ENCODE measurements at regions not wholly inside any gene's neighbourhood (a gene's known extent, or its start where the extent isn't known, plus 50 kb on each side); places are given as distances from the start of the nearest gene placed in this dataset.

DNA sequence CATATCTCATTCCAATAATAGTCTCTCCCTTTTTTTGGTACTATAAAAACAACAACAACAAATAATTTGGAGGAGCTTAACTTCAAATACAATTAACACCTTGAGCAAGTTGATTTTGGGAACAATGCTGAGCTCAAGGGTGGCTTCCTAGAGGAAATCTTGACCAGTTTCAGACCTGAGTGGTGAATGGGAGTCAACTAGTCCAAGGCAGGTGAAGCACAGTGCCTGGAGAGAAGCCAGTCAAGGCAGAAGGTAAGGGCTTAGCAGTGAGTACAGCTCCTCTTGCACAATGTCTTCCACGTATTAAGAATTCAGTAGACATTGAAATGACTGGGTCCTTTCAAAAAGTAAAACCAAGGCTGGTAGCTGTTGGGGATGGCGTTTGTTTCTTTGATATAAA lies 444.8 kb downstream of the ATP23 start:
- no peak for DNase-seq

GRCh38 chr12:58387199-58387598 lies 445.8 kb downstream of the ATP23 start:
- H3K9me3 ChIP-seq, result no peaks in the 10 kb centered on the region
- no peak overlapping the region for H3K4me3 ChIP-seq
- intact Hi-C loops (cut with DNase I), result no loop called here
- no peak overlapping the region for H3K27ac ChIP-seq
- TF ChIP-seq CTCF (IDR thresholded peaks at IDR 0.05) (no peak), POLR2A (IDR thresholded peaks at IDR 0.05) (no peak)
- no peaks in the 10 kb centered on the region for H3K36me3 ChIP-seq
- DNase-seq, result no peak
- WGBS, 2 donors, result 61 to 90% methylated on average over 2 of the region's 2 CpGs
- H3K4me1 ChIP-seq, result peaks cover 0 to 8% (median 0%) of the 10 kb centered on the region in 3 donors
- no peaks in the 10 kb centered on the region for H3K27me3 ChIP-seq

More for the DNA sequence above, 444.8 kb downstream of the ATP23 start:
- Histone ChIP-seq H3K4me1 (peaks cover 0 to 8% (median 0%) of the 10 kb centered on the region in 3 donors), H3K36me3 (no peaks in the 10 kb centered on the region), H3K27me3 (no peaks in the 10 kb centered on the region), H3K4me3 (no peak overlapping the region), H3K27ac (no peak overlapping the region), H3K9me3 (no peaks in the 10 kb centered on the region)
- intact Hi-C loops (cut with DNase I), result no loop called here
- 32 to 51% methylated on average over 2 of the region's 2 CpGs for WGBS, 2 donors
- no peak for TF ChIP-seq POLR2A (IDR thresholded peaks at IDR 0.05)
- no peak for TF ChIP-seq CTCF (IDR thresholded peaks at IDR 0.05)

GRCh38 chr12:58388261-58388660 lies 446.9 kb downstream of the ATP23 start:
- TF ChIP-seq POLR2A (IDR thresholded peaks at IDR 0.05), result no peak
- TF ChIP-seq CTCF (IDR thresholded peaks at IDR 0.05), result no peak
- H3K9me3 ChIP-seq, result no peaks in the 10 kb centered on the region
- WGBS, 2 donors, result 64 to 76% methylated on average over 2 of the region's 2 CpGs
- no peaks in the 10 kb centered on the region for H3K36me3 ChIP-seq
- no peak for DNase-seq
- intact Hi-C loops (cut with DNase I), result no loop called here
- no peak overlapping the region for H3K27ac ChIP-seq
- H3K27me3 ChIP-seq, result no peaks in the 10 kb centered on the region
- H3K4me3 ChIP-seq, result no peak overlapping the region
- peaks cover 0 to 8% (median 0%) of the 10 kb centered on the region in 3 donors for H3K4me1 ChIP-seq

- H3K4me3 ChIP-seq, result no peak overlapping the region
- TF ChIP-seq POLR2A (IDR thresholded peaks at IDR 0.05) (no peak), CTCF (IDR thresholded peaks at IDR 0.05) (no peak)
- intact Hi-C loops (cut with DNase I), result no loop called here
- H3K4me1 ChIP-seq, result no peaks in the 10 kb centered on the region
- no peaks in the 10 kb centered on the region for H3K27me3 ChIP-seq
- no peaks in the 10 kb centered on the region for H3K36me3 ChIP-seq
- no peak for DNase-seq
- no peaks in the 10 kb centered on the region for H3K9me3 ChIP-seq
- no peak overlapping the region for H3K27ac ChIP-seq
- WGBS, 2 donors, result 72 to 86% methylated on average over 3 of the region's 3 CpGs
Measured at GRCh38 chr12:58393152-58393551, 451.8 kb downstream of the ATP23 start.

DNA sequence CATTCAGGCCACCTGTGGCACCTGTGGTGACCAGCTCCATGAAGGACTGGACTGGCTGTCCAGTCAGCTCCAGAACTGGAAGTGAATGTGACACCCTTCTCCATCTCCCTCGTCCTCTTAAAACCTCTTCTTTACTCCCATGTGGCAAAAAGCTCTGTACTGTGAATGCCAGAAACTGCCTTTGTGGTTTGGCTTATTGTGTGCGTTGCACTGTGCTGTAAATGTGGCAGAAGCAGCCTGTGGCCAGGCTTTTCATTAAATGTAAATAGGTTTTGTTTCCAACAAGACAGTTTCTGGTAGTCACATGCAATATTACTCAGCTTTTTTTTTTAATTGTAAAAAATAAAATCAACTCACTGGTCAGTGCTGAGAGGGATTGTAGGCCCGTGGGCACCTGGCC lies 453.7 kb downstream of the ATP23 start:
- H3K36me3 ChIP-seq, result no peaks in the 10 kb centered on the region
- DNase-seq, result no peak
- H3K9me3 ChIP-seq, result no peaks in the 10 kb centered on the region
- no peak overlapping the region for H3K4me3 ChIP-seq
- 64 to 79% methylated on average over 2 to 3 of the region's 3 CpGs for WGBS, 2 donors
- no peaks in the 10 kb centered on the region for H3K4me1 ChIP-seq
- intact Hi-C loops (cut with DNase I), result no loop called here
- no peaks in the 10 kb centered on the region for H3K27me3 ChIP-seq
- no peak for TF ChIP-seq POLR2A (IDR thresholded peaks at IDR 0.05)
- no peak overlapping the region for H3K27ac ChIP-seq

DNA sequence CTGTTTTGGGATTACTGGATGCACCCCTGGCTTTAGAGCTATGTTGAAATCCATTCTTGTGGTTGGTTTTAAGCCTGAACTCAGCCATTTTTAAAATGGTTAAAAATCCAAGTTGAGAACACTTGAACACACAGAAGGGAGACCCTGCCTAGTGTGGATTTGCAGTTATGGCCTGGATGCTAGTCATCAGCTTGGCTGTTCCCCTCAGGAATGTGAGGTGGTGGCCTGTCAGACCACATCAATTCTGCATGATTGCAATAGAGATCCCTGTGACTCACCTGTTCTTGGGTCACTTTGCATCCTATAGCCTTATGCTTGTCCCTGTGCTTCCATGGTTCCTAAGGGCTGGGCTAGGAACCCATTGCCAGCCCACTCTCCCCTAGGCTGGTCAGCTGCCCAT lies 454.1 kb downstream of the ATP23 start:
- DNase-seq, result no peak
- TF ChIP-seq POLR2A (IDR thresholded peaks at IDR 0.05) (no peak), CTCF (IDR thresholded peaks at IDR 0.05) (no peak)
- intact Hi-C loops (cut with DNase I), result no loop called here
- no peaks in the 10 kb centered on the region for H3K9me3 ChIP-seq
- no peak overlapping the region for H3K4me3 ChIP-seq
- no peaks in the 10 kb centered on the region for H3K27me3 ChIP-seq
- H3K27ac ChIP-seq, result no peak overlapping the region
- no peaks in the 10 kb centered on the region for H3K4me1 ChIP-seq
- H3K36me3 ChIP-seq, result no peaks in the 10 kb centered on the region

All from esophagus squamous epithelium (tissue), 5 donors.